HG03442 (cell line): ENCODE measurements at regions not wholly inside any gene's neighbourhood (a gene's known extent, or its start where the extent isn't known, plus 50 kb on each side); places are given as distances from the start of the nearest gene placed in this dataset.

Experiments
- ATAC-seq: cut with Tn5 transposase; IDR thresholded peaks from one replicate; pipeline ENCODE4 v1.9.1; 2021; ENCODE audit warnings: mild to moderate bottlenecking, moderate library complexity; ENCODE audit not compliant: unreplicated experiment

DNA sequence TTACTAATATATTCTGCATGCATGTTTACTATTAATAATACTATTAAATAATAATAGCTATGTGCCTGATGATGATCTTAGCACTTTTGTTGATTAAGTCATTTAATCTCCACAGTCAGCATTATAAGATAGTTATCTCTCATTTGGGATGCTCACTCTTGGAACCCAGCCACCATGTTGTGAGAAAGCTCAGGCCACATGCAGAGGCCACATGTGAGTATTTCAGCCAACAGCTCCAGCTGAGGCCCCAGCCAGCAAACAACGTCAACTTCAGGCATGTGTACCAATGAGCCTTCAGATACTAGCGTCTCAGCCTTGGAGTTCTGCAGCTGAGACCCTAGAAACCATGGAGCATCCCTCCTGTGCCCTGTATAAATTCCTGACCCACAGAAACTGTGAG lies 798.1 kb upstream of the LRRC4C start:
- ATAC-seq: no peak

DNA sequence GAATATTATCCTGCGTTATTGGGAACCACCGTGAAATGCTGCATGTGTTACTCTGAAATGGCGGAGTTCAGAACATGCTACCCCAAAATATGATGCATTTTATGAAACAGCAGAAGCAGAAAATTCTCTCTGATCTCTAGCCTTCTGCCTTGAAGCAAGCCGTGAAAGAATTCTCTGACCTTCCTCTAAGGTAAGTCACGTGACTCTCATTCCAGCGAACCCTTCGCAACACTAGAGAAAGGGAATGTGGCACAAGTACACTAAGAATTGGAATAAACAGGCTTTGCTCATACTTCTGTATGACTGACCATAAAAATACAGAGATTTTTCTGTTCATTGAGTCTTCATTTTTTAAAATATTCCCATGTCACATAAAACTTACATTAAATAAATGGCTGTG lies 805.6 kb upstream of the LRRC4C start:
- no peak for ATAC-seq

- no peak for ATAC-seq
Observed at GRCh38 chr11:42271306-42271705, 811.9 kb upstream of the LRRC4C start.

DNA sequence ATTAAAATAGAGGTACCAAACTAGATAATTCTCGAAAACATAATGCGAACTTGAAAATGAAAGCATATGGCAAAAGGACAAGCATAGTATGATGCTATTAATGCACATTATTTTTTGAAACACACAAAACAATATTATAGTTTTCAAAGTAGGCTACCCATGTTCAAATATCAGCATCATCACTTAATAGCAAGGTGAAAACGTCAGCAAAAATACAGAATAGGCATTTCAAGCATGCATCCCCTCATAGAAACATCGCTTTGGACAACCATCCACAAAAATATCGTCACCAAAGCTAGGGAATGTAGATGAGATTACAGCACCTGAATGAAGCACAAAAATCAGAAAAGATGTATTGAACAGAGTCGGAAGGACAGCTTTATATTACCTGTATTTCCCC lies 814.5 kb upstream of the LRRC4C start:
- ATAC-seq: no peak

- no peak for ATAC-seq
Observed at GRCh38 chr11:42296910-42297309, 837.5 kb upstream of the LRRC4C start.

GRCh38 chr11:42299780-42300179 lies 840.3 kb upstream of the LRRC4C start:
- no peak for ATAC-seq

- no peak for ATAC-seq
Observed at GRCh38 chr11:42301777-42302176, 842.3 kb upstream of the LRRC4C start.

GRCh38 chr11:42311514-42311913 lies 852.1 kb upstream of the LRRC4C start:
- ATAC-seq: no peak

- no peak for ATAC-seq
Observed at GRCh38 chr11:42311944-42312343, 852.5 kb upstream of the LRRC4C start.

GRCh38 chr11:42315267-42315666 lies 855.8 kb upstream of the LRRC4C start:
- ATAC-seq: no peak

GRCh38 chr11:42315846-42316245 lies 856.4 kb upstream of the LRRC4C start:
- ATAC-seq: no peak

DNA sequence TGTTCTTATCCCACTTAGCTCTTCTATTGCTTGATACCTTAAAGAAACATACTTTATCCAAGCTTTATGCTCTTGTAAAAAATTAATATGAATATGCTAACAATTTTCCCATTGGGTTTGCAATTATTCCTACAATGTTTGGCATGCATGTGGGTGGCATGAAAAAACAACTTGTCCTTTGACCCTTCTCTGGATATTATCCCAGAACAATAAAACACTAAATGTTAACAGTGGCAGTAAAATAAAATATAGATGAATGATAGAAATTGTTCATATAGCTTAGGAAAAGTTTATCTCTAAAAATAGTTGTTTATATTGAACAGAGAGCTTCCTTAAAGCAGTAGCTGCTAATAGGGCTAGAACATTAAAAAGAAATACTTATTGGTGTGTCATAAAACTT lies 860.5 kb upstream of the LRRC4C start:
- ATAC-seq: no peak

GRCh38 chr11:42329929-42330565 lies 870.6 kb upstream of the LRRC4C start:
- ATAC-seq: no peak

DNA sequence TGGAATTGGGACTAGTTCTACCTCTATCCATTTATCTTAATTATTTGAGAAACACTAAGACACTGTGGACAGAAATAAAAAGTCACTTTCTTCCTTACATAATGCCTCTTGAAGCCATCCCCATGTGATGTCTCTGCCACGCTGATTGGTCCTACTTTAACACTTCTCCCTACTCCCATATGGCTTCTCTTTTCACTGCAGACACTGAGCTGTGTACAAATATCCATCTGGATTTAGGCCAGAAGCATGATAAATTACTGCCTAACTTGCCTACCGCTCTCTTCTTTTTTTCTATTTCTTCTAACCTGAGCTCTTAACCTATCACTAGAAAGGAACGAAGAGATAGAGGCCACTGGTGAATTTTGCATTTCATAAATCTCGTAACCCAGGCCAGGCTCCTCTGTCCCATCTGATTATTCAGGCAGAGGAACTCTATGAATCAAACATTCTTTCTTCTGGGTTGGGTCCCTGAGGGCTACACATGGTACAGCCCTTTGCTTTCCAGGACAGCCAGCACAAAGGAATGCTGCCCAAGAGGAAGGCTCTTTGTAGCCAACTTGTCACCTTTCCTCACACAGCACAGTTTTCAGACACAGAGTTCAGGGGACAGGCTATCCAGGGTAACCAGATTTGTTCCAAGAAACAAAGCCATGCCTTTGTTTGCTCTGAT lies 878.5 kb upstream of the LRRC4C start:
- ATAC-seq: no peak

GRCh38 chr11:42344204-42344792 lies 884.8 kb upstream of the LRRC4C start:
- no peak for ATAC-seq

DNA sequence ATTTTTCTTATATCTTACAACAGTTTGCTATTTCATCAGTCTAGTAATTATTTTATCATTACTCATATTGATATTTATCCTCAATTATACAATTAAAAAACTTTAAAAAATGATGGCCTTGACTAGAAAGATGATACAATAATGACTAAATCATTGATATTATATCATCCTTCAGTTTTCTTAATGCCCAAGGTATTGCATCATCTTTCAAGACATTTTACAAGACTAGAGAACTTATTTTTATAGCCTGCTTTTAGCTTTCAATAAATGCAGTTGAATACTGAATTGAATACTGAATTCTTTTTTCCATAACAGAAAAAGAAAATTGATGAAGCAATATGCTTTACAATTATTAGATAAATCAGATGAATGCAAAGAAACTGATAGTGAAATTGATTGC lies 886.5 kb upstream of the LRRC4C start:
- no peak for ATAC-seq

DNA sequence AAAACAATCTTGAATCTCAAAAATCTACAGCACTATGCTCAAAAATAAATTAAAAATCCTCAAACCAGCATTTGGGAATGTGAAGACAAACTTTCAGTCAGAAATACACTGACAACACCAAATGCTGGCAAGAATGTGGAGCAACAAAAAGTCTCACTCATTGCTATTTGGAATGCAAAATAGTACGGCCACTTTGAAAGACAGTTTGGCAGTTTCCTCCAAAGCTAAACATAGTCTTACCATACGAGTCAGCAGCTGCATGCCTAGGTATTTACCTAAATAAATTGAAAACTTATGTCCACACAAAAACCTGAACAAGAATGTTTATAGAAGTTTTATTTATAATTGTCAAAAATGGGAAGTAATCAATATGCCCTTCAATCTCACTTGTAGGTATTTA lies 904.2 kb upstream of the LRRC4C start:
- ATAC-seq: no peak

GRCh38 chr11:42390116-42390515 lies 921.7 kb upstream of the API5 start:
- ATAC-seq: no peak

GRCh38 chr11:42397483-42397882 lies 914.3 kb upstream of the API5 start:
- ATAC-seq: no peak

- no peak for ATAC-seq
Observed at GRCh38 chr11:42407341-42407740, 904.5 kb upstream of the API5 start.

DNA sequence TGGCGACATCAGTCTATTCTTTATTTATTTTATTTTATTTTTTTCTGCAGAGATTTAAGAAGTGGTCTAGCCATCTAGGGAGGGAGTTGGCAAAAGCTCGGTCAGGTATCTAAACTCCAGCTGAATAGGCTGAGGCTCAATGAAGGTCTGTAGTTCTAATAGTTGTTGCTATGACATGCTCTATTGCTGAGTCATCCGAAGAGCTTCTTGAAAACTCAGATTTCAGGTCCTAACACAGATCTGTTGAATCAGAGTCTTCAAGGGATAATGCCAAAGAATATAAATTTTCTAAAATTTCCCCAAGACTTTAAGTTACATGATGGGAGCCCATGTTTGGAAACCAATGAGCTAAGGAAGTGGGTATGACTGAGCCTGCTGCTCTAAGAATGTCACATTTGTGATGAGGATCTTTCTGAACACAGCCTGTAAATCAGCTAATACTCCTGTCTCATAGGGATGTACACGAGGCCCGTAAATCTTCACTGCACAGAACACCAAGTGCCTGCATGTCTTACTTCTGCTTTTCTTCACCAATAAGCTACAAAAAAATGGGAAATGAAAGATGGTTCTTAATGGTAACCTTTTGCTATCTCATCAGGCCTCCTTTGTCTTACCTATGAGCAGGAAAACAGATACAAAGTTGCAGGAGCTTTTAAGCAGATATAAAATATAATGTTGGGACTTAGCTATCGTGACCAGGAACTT lies 901.4 kb upstream of the API5 start:
- no peak for ATAC-seq

DNA sequence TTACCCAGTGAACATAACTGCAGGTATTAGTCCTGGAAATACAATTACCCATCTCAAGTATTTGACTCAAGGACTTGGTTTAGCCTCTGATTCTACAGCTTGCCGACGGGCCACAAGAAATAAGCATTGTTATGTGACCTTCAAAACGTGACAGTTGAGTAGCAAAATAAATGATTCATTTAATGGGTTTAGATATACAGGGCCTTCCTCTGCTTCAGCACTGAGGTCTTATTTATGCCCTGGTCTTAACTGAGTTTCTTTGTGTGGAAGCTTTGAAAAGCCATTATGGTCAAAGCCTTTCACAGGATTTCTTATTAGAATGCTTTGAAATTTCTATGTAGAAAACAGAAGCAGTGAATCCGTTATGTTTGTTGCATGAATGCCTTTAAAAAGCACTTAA lies 899.2 kb upstream of the API5 start:
- no peak for ATAC-seq
